ENCODE measurements at regions not wholly inside any gene's neighbourhood (a gene's known extent, or its start where the extent isn't known, plus 50 kb on each side); places are given as distances from the start of the nearest gene placed in this dataset.
"Not testable (repeated sequence)": the region's sequence is repeated elsewhere in the genome, so short reads cannot be mapped to it uniquely, and the experiment has no call there.

DNA sequence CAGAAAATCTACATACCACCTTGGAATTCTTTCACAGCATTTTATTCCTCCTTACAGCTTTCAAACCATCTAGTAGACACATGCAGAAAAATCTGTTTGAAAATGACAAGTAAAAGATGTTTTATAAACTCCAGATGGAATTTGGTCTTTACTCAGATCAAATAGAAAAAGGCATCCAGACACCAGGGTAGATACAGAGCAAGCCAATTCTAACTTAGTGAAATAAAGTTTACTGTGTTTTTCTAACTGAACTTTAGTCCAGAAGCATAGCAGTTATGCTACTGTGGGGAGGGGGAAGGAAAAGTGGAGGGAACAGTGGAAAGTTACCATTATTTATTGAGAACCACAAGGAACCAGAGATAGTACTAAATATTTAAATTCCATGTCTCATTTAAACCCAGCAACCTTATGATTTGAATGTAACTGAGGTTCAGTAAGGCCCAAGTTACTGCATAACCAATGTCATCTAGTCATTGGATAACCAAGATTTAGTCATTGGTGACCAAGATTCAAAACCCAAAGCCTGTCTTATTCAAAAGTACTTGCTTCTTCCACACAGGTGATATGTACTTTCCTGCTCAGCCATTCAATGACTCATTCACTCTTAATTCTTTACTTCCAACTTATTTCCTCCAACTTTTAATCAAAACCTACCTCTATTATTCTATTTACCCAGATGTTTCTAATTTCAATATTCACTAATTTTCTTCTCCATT is 57.7 kb downstream of the RAD51AP2 start:
- Histone ChIP-seq H3K4me2 (replicated peaks; ENCODE audit: low read depth, low read length, poor library complexity, severe bottlenecking) (no peak overlapping the region), H3K27me3 (replicated peaks in 1 of 4; ENCODE audit: control extremely low read depth in 1 of 4, control insufficient read depth in 3 of 4, insufficient read depth in 4 of 4, low read length in 3 of 4) (no peaks in the 10 kb centered on the region), H3K4me1 (ENCODE audit: control insufficient read depth in 2 of 2, insufficient read depth in 2 of 2, low read length in 2 of 2) (no peaks in the 10 kb centered on the region), H3K9me3 (ENCODE audit: control extremely low read depth in 1 of 3, control insufficient read depth in 2 of 3, insufficient read depth in 1 of 3, low read length in 2 of 3) (no peaks in the 10 kb centered on the region), H2AFZ (ENCODE audit: insufficient read depth, low read depth, low read length, poor library complexity, severe bottlenecking) (no peak overlapping the region), H3K4me3 (ENCODE audit: control extremely low read depth in 1 of 5, extremely low read depth in 1 of 5, insufficient read depth in 1 of 5, low read depth in 2 of 5, low read length in 4 of 5) (no peak overlapping the region), H3K79me2 (ENCODE audit: control insufficient read depth, insufficient read depth, low read length) (no peaks in the 10 kb centered on the region), H4K20me1 (ENCODE audit: control insufficient read depth, insufficient read depth, low read length, poor library complexity, severe bottlenecking) (no peaks in the 10 kb centered on the region), H3K36me3 (replicated peaks in 1 of 2; ENCODE audit: control extremely low read depth in 1 of 2, control insufficient read depth in 1 of 2, extremely low read depth in 1 of 2, insufficient read depth in 2 of 2, low read length in 1 of 2) (no peaks in the 10 kb centered on the region), H3K9ac (ENCODE audit: low read length) (no peak overlapping the region), H3K27ac (ENCODE audit: low read length in 2 of 2) (no peak overlapping the region)
- ChIA-PET CTCF (no interaction called here), POLR2A (no interaction called here)
- Mint-ChIP-seq H3K27ac (no peak overlapping the region), H3K9me3 (ENCODE audit: insufficient read depth) (no peaks in the 10 kb centered on the region), H3K4me3 (no peak overlapping the region), H3K27me3 (no peaks in the 10 kb centered on the region), H3K4me1 (no peaks in the 10 kb centered on the region)
- DNase-seq (no peak), ATAC-seq (ENCODE audit: low read depth) (no peak)
- no peak for TF ChIP-seq EZH2 (IDR thresholded peaks at IDR 0.05; ENCODE audit: borderline replicate concordance, insufficient read depth, low read depth, low read length, poor library complexity, severe bottlenecking)
- TF ChIP-seq, protein P1, sequence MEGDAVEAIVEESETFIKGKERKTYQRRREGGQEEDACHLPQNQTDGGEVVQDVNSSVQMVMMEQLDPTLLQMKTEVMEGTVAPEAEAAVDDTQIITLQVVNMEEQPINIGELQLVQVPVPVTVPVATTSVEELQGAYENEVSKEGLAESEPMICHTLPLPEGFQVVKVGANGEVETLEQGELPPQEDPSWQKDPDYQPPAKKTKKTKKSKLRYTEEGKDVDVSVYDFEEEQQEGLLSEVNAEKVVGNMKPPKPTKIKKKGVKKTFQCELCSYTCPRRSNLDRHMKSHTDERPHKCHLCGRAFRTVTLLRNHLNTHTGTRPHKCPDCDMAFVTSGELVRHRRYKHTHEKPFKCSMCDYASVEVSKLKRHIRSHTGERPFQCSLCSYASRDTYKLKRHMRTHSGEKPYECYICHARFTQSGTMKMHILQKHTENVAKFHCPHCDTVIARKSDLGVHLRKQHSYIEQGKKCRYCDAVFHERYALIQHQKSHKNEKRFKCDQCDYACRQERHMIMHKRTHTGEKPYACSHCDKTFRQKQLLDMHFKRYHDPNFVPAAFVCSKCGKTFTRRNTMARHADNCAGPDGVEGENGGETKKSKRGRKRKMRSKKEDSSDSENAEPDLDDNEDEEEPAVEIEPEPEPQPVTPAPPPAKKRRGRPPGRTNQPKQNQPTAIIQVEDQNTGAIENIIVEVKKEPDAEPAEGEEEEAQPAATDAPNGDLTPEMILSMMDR (IDR thresholded peaks at IDR 0.05): no peak
- intact Hi-C loops (cut with micrococcal nuclease): no loop called here

DNA sequence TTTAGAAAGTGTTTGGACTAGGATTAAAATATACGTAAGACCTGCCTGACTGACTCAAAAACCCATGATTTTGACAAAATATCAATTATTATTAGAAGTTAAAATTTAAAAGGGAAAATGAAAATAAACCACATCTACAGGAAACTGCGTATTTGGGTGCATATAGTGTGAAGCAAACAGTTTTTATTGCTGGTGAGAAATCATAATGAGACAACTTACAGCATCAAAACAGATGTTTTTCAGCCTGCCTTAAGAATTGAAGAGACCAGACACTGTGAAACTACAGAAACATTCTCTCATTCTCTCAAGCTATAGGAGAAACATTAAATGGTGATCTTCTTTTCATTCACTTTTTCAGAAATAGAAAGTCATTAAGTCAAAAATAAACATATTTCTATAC is 62.9 kb downstream of the RAD51AP2 start:
- Histone ChIP-seq H3K9ac (ENCODE audit: low read length) (no peak overlapping the region), H3K36me3 (replicated peaks in 1 of 2; ENCODE audit: control extremely low read depth in 1 of 2, control insufficient read depth in 1 of 2, extremely low read depth in 1 of 2, insufficient read depth in 2 of 2, low read length in 1 of 2) (no peaks in the 10 kb centered on the region), H2AFZ (ENCODE audit: insufficient read depth, low read depth, low read length, poor library complexity, severe bottlenecking) (no peak overlapping the region), H3K4me1 (ENCODE audit: control insufficient read depth in 2 of 2, insufficient read depth in 2 of 2, low read length in 2 of 2) (no peaks in the 10 kb centered on the region), H3K79me2 (ENCODE audit: control insufficient read depth, insufficient read depth, low read length) (no peaks in the 10 kb centered on the region), H3K4me2 (replicated peaks; ENCODE audit: low read depth, low read length, poor library complexity, severe bottlenecking) (no peak overlapping the region), H4K20me1 (ENCODE audit: control insufficient read depth, insufficient read depth, low read length, poor library complexity, severe bottlenecking) (no peaks in the 10 kb centered on the region), H3K27me3 (replicated peaks in 1 of 4; ENCODE audit: control extremely low read depth in 1 of 4, control insufficient read depth in 3 of 4, insufficient read depth in 4 of 4, low read length in 3 of 4) (no peaks in the 10 kb centered on the region), H3K9me3 (ENCODE audit: control extremely low read depth in 1 of 3, control insufficient read depth in 2 of 3, insufficient read depth in 1 of 3, low read length in 2 of 3) (no peaks in the 10 kb centered on the region), H3K4me3 (ENCODE audit: control extremely low read depth in 1 of 5, extremely low read depth in 1 of 5, insufficient read depth in 1 of 5, low read depth in 2 of 5, low read length in 4 of 5) (no peak overlapping the region), H3K27ac (ENCODE audit: low read length in 2 of 2) (no peak overlapping the region)
- no CpG with 5 or more reads among the region's 2 CpGs for WGBS (ENCODE audit: insufficient coverage)
- no peak overlapping the region for H3K4me3 Mint-ChIP-seq
- no peak overlapping the region for H3K27ac Mint-ChIP-seq
- ATAC-seq (ENCODE audit: low read depth) (no peak), DNase-seq (no peak)
- no peaks in the 10 kb centered on the region for H3K4me1 Mint-ChIP-seq
- ChIA-PET POLR2A (no interaction called here), CTCF (no interaction called here)
- TF ChIP-seq EZH2 (IDR thresholded peaks at IDR 0.05; ENCODE audit: borderline replicate concordance, insufficient read depth, low read depth, low read length, poor library complexity, severe bottlenecking): no peak
- TF ChIP-seq, protein P1 (IDR thresholded peaks at IDR 0.05): no peak
- H3K9me3 Mint-ChIP-seq (ENCODE audit: insufficient read depth): no peaks in the 10 kb centered on the region
- no peaks in the 10 kb centered on the region for H3K27me3 Mint-ChIP-seq
- intact Hi-C loops (cut with micrococcal nuclease): no loop called here

DNA sequence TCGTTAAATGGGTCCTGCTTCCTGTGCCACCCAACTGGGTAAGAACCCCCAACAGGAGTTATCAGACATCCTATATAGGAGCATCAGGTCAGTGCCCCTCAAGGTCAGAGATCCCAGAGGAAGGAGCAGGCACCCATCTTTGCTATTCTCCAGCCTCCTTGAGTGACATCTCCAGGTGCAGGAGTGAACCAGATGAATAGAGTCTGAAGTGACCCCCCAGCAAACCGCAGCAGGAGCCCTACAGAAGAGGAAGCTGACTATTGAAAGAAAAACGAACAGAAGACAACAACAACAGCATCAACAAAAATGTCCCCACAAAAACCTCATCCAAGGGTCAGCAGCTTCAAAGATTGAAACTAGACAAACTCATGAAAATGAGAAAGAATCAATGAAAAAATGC is 72.0 kb downstream of the RAD51AP2 start:
- H3K4me3 ChIP-seq (ENCODE audit: control extremely low read depth in 1 of 5, extremely low read depth in 1 of 5, insufficient read depth in 1 of 5, low read depth in 2 of 5, low read length in 4 of 5); intact Hi-C loops (cut with micrococcal nuclease); H3K9ac ChIP-seq (ENCODE audit: low read length); H3K4me2 ChIP-seq (replicated peaks; ENCODE audit: low read depth, low read length, poor library complexity, severe bottlenecking); H2AFZ ChIP-seq (ENCODE audit: insufficient read depth, low read depth, low read length, poor library complexity, severe bottlenecking); H3K79me2 ChIP-seq (ENCODE audit: control insufficient read depth, insufficient read depth, low read length); H3K4me1 ChIP-seq (ENCODE audit: control insufficient read depth in 2 of 2, insufficient read depth in 2 of 2, low read length in 2 of 2); H3K27ac Mint-ChIP-seq; DNase-seq; POLR2A ChIA-PET; H3K36me3 ChIP-seq (replicated peaks in 1 of 2; ENCODE audit: control extremely low read depth in 1 of 2, control insufficient read depth in 1 of 2, extremely low read depth in 1 of 2, insufficient read depth in 2 of 2, low read length in 1 of 2); ATAC-seq (ENCODE audit: low read depth); H4K20me1 ChIP-seq (ENCODE audit: control insufficient read depth, insufficient read depth, low read length, poor library complexity, severe bottlenecking); CTCF ChIA-PET; H3K27me3 ChIP-seq (replicated peaks in 1 of 4; ENCODE audit: control extremely low read depth in 1 of 4, control insufficient read depth in 3 of 4, insufficient read depth in 4 of 4, low read length in 3 of 4); H3K27me3 Mint-ChIP-seq; H3K4me3 Mint-ChIP-seq; H3K9me3 ChIP-seq (ENCODE audit: control extremely low read depth in 1 of 3, control insufficient read depth in 2 of 3, insufficient read depth in 1 of 3, low read length in 2 of 3); H3K9me3 Mint-ChIP-seq (ENCODE audit: insufficient read depth); H3K27ac ChIP-seq (ENCODE audit: low read length in 2 of 2); H3K4me1 Mint-ChIP-seq: not testable (repeated sequence)
- WGBS (ENCODE audit: insufficient coverage): no CpG with 5 or more reads among the region's 3 CpGs
